GM12873 (cell line): ENCODE measurements at regions not wholly inside any gene's neighbourhood (a gene's known extent, or its start where the extent isn't known, plus 50 kb on each side); places are given as distances from the start of the nearest gene placed in this dataset.

Source experiments
- TF ChIP-seq, protein P1 (sequence below): IDR thresholded peaks from 2 replicates; pipeline ENCODE4 v1.5.1; 2012; ENCODE audit warnings: low read depth, mild to moderate bottlenecking, moderate library complexity, low read length, control low read depth; ENCODE audit not compliant: insufficient read depth; ENCODE audit errors: missing control alignments

GRCh38 chr2:185375731-185376130 lies 362.9 kb upstream of the FSIP2 start:
- TF ChIP-seq, protein P1, sequence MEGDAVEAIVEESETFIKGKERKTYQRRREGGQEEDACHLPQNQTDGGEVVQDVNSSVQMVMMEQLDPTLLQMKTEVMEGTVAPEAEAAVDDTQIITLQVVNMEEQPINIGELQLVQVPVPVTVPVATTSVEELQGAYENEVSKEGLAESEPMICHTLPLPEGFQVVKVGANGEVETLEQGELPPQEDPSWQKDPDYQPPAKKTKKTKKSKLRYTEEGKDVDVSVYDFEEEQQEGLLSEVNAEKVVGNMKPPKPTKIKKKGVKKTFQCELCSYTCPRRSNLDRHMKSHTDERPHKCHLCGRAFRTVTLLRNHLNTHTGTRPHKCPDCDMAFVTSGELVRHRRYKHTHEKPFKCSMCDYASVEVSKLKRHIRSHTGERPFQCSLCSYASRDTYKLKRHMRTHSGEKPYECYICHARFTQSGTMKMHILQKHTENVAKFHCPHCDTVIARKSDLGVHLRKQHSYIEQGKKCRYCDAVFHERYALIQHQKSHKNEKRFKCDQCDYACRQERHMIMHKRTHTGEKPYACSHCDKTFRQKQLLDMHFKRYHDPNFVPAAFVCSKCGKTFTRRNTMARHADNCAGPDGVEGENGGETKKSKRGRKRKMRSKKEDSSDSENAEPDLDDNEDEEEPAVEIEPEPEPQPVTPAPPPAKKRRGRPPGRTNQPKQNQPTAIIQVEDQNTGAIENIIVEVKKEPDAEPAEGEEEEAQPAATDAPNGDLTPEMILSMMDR: no peak

DNA sequence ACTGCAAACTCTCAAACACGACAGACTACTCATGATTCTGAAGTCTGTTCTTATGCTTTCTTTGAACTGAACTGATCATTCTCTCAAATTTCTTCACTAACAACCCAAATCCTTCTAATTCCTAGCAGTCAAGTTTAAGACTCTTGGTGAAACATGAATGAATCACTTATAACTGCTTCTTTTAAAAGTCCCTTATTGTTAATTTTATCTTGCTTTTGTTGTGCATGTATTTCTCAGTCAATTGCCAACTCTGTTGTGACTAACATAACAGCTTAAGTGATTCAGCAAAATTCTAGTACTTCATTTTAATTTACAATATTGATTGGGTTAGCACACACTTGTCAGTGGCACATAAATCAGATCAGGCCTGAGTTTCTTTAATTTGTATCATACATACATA lies 357.0 kb upstream of the FSIP2 start:
- TF ChIP-seq, protein P1: no peak

GRCh38 chr2:185384822-185385560 lies 353.6 kb upstream of the FSIP2 start:
- TF ChIP-seq, protein P1: no peak

DNA sequence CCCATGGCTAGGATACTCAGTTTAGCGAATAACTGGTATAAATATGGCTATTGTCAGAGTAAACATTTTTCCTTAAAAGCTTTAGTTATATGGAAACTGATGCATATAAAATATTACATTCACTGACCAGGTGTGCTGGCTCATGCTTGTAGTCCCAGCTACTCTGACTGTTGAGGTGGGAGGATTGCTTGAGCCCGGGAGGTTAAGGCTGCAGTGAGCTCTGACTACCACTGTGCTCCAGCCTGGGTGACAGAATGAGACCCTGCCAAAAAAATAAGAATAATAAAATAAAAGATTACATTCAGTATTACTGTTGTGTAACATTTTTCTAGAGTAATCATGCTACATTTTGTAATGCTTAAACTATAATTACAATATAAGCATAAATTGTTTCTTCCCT lies 350.4 kb upstream of the FSIP2 start:
- TF ChIP-seq, protein P1: no peak

- TF ChIP-seq, protein P1: no peak
Observed at GRCh38 chr2:185391543-185391942, 347.1 kb upstream of the FSIP2 start.

DNA sequence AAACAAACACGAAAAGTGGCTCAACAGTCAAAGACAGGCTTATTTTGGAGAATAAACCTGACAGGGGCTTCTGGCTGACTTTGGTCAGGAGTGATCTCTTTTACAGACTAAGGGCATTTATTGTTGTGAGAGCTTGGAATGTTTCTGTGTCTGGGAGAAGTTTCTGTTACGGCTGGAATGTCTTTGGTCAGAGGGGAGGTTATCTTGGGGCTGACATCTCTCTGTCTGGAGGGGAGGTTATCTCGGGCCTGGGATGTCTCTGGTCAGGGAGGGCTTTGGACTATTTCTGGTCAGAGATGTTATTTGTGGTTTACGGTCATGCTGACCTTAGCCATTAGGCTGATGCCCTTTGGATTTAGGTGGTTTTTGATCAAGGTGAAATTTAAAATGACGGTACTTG lies 345.5 kb upstream of the FSIP2 start:
- TF ChIP-seq, protein P1: no peak

DNA sequence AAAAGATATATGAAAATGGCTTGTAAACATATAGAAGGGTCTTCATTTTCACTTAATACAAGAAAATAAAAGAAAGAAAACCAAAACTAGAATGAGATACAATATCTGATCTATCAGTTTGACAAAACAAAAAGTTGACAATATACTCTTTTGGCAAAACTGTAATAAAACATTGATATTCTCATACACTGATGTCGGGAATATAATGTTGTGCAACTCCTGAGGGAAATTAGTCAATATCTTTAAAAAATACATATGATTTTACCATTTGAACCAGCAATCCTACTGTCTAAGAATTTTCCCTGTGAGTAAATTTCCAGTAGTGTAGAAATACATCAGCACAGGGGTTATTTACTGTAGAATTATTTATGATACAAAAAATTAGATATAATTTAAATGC lies 336.1 kb upstream of the FSIP2 start:
- TF ChIP-seq, protein P1: no peak
